OCI-LY3 (cell line): ENCODE measurements at regions not wholly inside any gene's neighbourhood (a gene's known extent, or its start where the extent isn't known, plus 50 kb on each side); places are given as distances from the start of the nearest gene placed in this dataset.

Experiments used
- H2AFZ ChIP-seq: fragments of 200-600, 300-600 bp; shearing (Covaris generic); 2 replicates; pipeline ENCODE4 v1.6.0; 2014; ENCODE audit warnings: antibody characterized with exemption, low read depth, low read length
- H3K27ac ChIP-seq: fragments of 200-600, 300-600 bp; sonication (generic); 2 replicates; pipeline ENCODE4 v1.5.1; 2014; ENCODE audit warnings: mild to moderate bottlenecking, low read length, moderate library complexity, mixed read lengths
- H3K27me3 ChIP-seq: fragments of 200-600, 300-600 bp; sonication (generic); 2 replicates; pipeline ENCODE4 v1.6.1; 2014; ENCODE audit warnings: low read depth, low read length, mixed read lengths
- H3K36me3 ChIP-seq: fragments of 200-600, 300-600 bp; sonication (generic); replicated peaks from 2 replicates; pipeline ENCODE3; 2014; ENCODE audit warnings: low read depth, low read length, mixed read lengths
- H3K4me1 ChIP-seq: fragments of 300-600, 200-600 bp; sonication (generic); 2 replicates; pipeline ENCODE4 v1.6.1; 2014; ENCODE audit warnings: low read length, mixed read lengths
- H3K4me2 ChIP-seq: fragments of 200-600, 300-600 bp; sonication (generic); 2 replicates; pipeline ENCODE4 v1.6.1; 2014; ENCODE audit warnings: low read length, mixed read lengths
- H3K4me3 ChIP-seq: fragments of 300-600, 200-600 bp; sonication (generic); 2 replicates; pipeline ENCODE4 v1.5.1; 2014; ENCODE audit warnings: antibody characterized with exemption, mild to moderate bottlenecking, low read length, moderate library complexity
- H3K79me2 ChIP-seq: fragments of 300-600, 200-600 bp; shearing (Covaris generic); 2 replicates; pipeline ENCODE4 v1.6.1; 2014; ENCODE audit warnings: mild to moderate bottlenecking, low read length, mixed read lengths
- H3K9ac ChIP-seq: fragments of 300-600, 200-600 bp; shearing (Covaris generic); 2 replicates; pipeline ENCODE4 v1.6.0; 2014; ENCODE audit warnings: mild to moderate bottlenecking, low read length, moderate library complexity
- H3K9me3 ChIP-seq: fragments of 200-600, 300-600 bp; shearing (Covaris generic); 2 replicates; pipeline ENCODE4 v1.6.1; 2014; ENCODE audit warnings: low read length, mixed read lengths; ENCODE audit not compliant: insufficient read depth
- H4K20me1 ChIP-seq: fragments of 200-600, 300-600 bp; sonication (generic); 2 replicates; pipeline ENCODE4 v1.6.1; 2016; ENCODE audit warnings: low read length, mixed read lengths; ENCODE audit not compliant: insufficient read depth
- CTCF ChIP-seq: fragments of 200-600, 300-600 bp; sonication (generic); IDR thresholded peaks from 2 replicates; pipeline ENCODE4 v1.5.1; 2014; ENCODE audit warnings: antibody characterized with exemption, low read length, low read depth
- EZH2phosphoT487 ChIP-seq: fragments of 200-600 bp; shearing (Covaris generic); IDR thresholded peaks from 2 replicates; pipeline ENCODE4 v1.6.1; 2018; ENCODE audit warnings: antibody characterized with exemption, mixed run types, low read depth

- Histone ChIP-seq H2AFZ (no peak overlapping the region), H3K4me2 (no peak overlapping the region), H3K27ac (no peak overlapping the region), H4K20me1 (no peaks in the 10 kb centered on the region), H3K9ac (no peak overlapping the region), H3K9me3 (no peaks in the 10 kb centered on the region), H3K27me3 (no peaks in the 10 kb centered on the region), H3K36me3 (no peaks in the 10 kb centered on the region), H3K4me1 (no peaks in the 10 kb centered on the region), H3K79me2 (no peaks in the 10 kb centered on the region), H3K4me3 (no peak overlapping the region)
- no peak for TF ChIP-seq CTCF
Observed at GRCh38 chr16:54821731-54822130, 108.9 kb upstream of the IRX5 start.

- no peaks in the 10 kb centered on the region for H3K4me1 ChIP-seq
- H3K4me2 ChIP-seq, result no peak overlapping the region
- H2AFZ ChIP-seq, result no peak overlapping the region
- H3K79me2 ChIP-seq, result no peaks in the 10 kb centered on the region
- no peaks in the 10 kb centered on the region for H3K27me3 ChIP-seq
- no peak overlapping the region for H3K27ac ChIP-seq
- H3K4me3 ChIP-seq, result no peak overlapping the region
- no peaks in the 10 kb centered on the region for H4K20me1 ChIP-seq
- H3K9ac ChIP-seq, result no peak overlapping the region
- H3K36me3 ChIP-seq, result no peaks in the 10 kb centered on the region
- H3K9me3 ChIP-seq, result no peaks in the 10 kb centered on the region
- no peak for TF ChIP-seq CTCF
- TF ChIP-seq EZH2phosphoT487, result no peak
Observed at GRCh38 chr16:54817940-54818574, 112.6 kb upstream of the IRX5 start.

- H3K4me3 ChIP-seq, result no peak overlapping the region
- no peaks in the 10 kb centered on the region for H3K4me1 ChIP-seq
- H4K20me1 ChIP-seq, result no peaks in the 10 kb centered on the region
- no peak overlapping the region for H2AFZ ChIP-seq
- H3K4me2 ChIP-seq, result no peak overlapping the region
- H3K27ac ChIP-seq, result no peak overlapping the region
- no peaks in the 10 kb centered on the region for H3K9me3 ChIP-seq
- no peak for TF ChIP-seq EZH2phosphoT487
- no peak for TF ChIP-seq CTCF
- no peaks in the 10 kb centered on the region for H3K79me2 ChIP-seq
- H3K9ac ChIP-seq, result no peak overlapping the region
- H3K36me3 ChIP-seq, result no peaks in the 10 kb centered on the region
- H3K27me3 ChIP-seq, result no peaks in the 10 kb centered on the region
Observed at GRCh38 chr16:54817432-54817831, 113.2 kb upstream of the IRX5 start.

GRCh38 chr16:54816471-54816870 lies 114.2 kb upstream of the IRX5 start:
- Histone ChIP-seq H3K9me3 (no peaks in the 10 kb centered on the region), H3K4me2 (no peak overlapping the region), H3K79me2 (no peaks in the 10 kb centered on the region), H3K9ac (no peak overlapping the region), H2AFZ (no peak overlapping the region), H3K4me1 (no peaks in the 10 kb centered on the region), H4K20me1 (no peaks in the 10 kb centered on the region), H3K4me3 (no peak overlapping the region), H3K36me3 (no peaks in the 10 kb centered on the region), H3K27ac (no peak overlapping the region), H3K27me3 (no peaks in the 10 kb centered on the region)
- TF ChIP-seq CTCF (no peak), EZH2phosphoT487 (no peak)
